Stomach (tissue), 8 donors: ENCODE measurements at regions not wholly inside any gene's neighbourhood (a gene's known extent, or its start where the extent isn't known, plus 50 kb on each side); places are given as distances from the start of the nearest gene placed in this dataset.
"Not testable (repeated sequence)": the region's sequence is repeated elsewhere in the genome, so short reads cannot be mapped to it uniquely, and the experiment has no call there.

Source experiments
- DNase-seq, 2 donors: peaks; one replicate each; pipeline versions ENCODE4 v3.0.0 to v3.0.0-alpha.2; 2013 to 2019
- H3K27ac ChIP-seq, 5 donors: fragments of 200-600 bp in 4 of 5; sonication (generic) in 4 of 5; one replicate each; pipeline ENCODE4 v1.5.1; 2013 to 2019; ENCODE audit warnings: mild to moderate bottlenecking in 1 of 5, moderate library complexity in 1 of 5
- H3K27me3 ChIP-seq, 3 donors: fragments of 200-600 bp; sonication (generic); one replicate each; pipeline ENCODE4 v1.5.1; 2017 to 2019; ENCODE audit warnings: mixed run types in 1 of 3
- H3K36me3 ChIP-seq, 4 donors: fragments of 200-600 bp; sonication (generic); 1 replicate in 3 of 4; 2 replicates in 1 of 4; pipeline ENCODE4 v1.5.1; 2016 to 2019
- H3K4me1 ChIP-seq, 4 donors: fragments of 200-600 bp; sonication (generic); one replicate each; pipeline ENCODE4 v1.5.1; 2016 to 2019
- H3K4me3 ChIP-seq, 4 donors: fragments of 200-600 bp; sonication (generic) in 3 of 4; one replicate each; pipeline ENCODE4 v1.5.1; 2016 to 2019; ENCODE audit warnings: mild to moderate bottlenecking in 1 of 4
- H3K9me3 ChIP-seq, 4 donors: fragments of 200-600 bp; sonication (generic); one replicate each; pipeline ENCODE4 v1.5.1; 2016 to 2019
- CTCF ChIP-seq, 7 experiments: fragments of 450-650 bp in 4 of 7; fragments of 200-600 bp in 3 of 7; sonication (generic) in 3 of 7; IDR thresholded peaks; one replicate each; pipeline ENCODE4 v1.5.1; 2016 to 2019; ENCODE audit warnings: antibody characterized with exemption in 7 of 7, control low read depth in 2 of 7, mild to moderate bottlenecking in 1 of 7
- EP300 ChIP-seq: sonication (generic); formaldehyde crosslinking; IDR thresholded peaks from one replicate; pipeline ENCODE4 v1.6.1; 2017; ENCODE audit warnings: antibody characterized with exemption
- POLR2A ChIP-seq, 4 donors: fragments of 450-650 bp; IDR thresholded peaks; one replicate each; pipeline ENCODE4 v1.6.1; 2016; ENCODE audit warnings: antibody characterized with exemption in 4 of 4, control low read depth in 2 of 4, mild to moderate bottlenecking in 1 of 4, moderate library complexity in 1 of 4
- POLR2AphosphoS5 ChIP-seq, 3 donors: sonication (generic); formaldehyde crosslinking; IDR thresholded peaks; one replicate each; pipeline ENCODE4 v1.6.1; 2016; ENCODE audit warnings: antibody characterized with exemption in 3 of 3
- WGBS, 5 donors: extraction: QIAGEN DNeasy Blood & Tissue Kit in 3 of 5; methylation state at CpG; one replicate each; pipeline versions ENCODE4 v1.1.5 to v1.1.7; 2013 to 2018; 5-methylcytosine and 5-hydroxymethylcytosine counted together
- intact Hi-C: fragments of 100-400 bp; cut with DNase I; formaldehyde crosslinking; loops from one replicate; pipeline ENCODE4 v1.15.1; 2023; ENCODE audit warnings: low total_unique reads
- donor health status: healthy with polysubstance abuse.
- donor health status: Bipolar disorder and iron deficiency.
- donor health status: healthy.

GRCh38 chrX:45621376-45622041 is 420.8 kb upstream of the DIPK2B start:
- Histone ChIP-seq H3K4me3 (no peak overlapping the region), H3K36me3 (no peaks in the 10 kb centered on the region), H3K4me1 (peaks cover 0 to 7% (median 0%) of the 10 kb centered on the region in 4 donors), H3K27ac (peak overlapping the region in 2 of 5 donors; percentile 27 to 52), H3K27me3 (peaks cover 0 to 5% (median 0%) of the 10 kb centered on the region in 3 donors), H3K9me3 (no peaks in the 10 kb centered on the region)
- no peak for DNase-seq
- no peak for TF ChIP-seq POLR2A (IDR thresholded peaks at IDR 0.05)
- TF ChIP-seq POLR2AphosphoS5 (IDR thresholded peaks at IDR 0.05) = no peak
- WGBS, 5 donors = 52 to 78% (median 69%) methylated on average over 7 of the region's 7 CpGs
- intact Hi-C loops = no loop called here

- Histone ChIP-seq H3K36me3 (no peaks in the 10 kb centered on the region), H3K27ac (no peak overlapping the region), H3K9me3 (peaks cover 0 to 3% (median 0%) of the 10 kb centered on the region in 4 donors), H3K4me1 (peaks cover 0 to 7% (median 0%) of the 10 kb centered on the region in 4 donors), H3K27me3 (peaks cover 0 to 5% (median 0%) of the 10 kb centered on the region in 3 donors), H3K4me3 (no peak overlapping the region)
- WGBS, 5 donors = 40 to 57% (median 47%) methylated on average over 2 of the region's 2 CpGs
- TF ChIP-seq POLR2AphosphoS5 (IDR thresholded peaks at IDR 0.05) = no peak
- no peak for TF ChIP-seq CTCF (IDR thresholded peaks at IDR 0.05)
- TF ChIP-seq POLR2A (IDR thresholded peaks at IDR 0.05) = no peak
- TF ChIP-seq EP300 = no peak
- no peak for DNase-seq
- intact Hi-C loops = no loop called here
These were observed 418.6 kb upstream of the DIPK2B start for GRCh38 chrX:45619290-45619689.

GRCh38 chrX:45615591-45615990 is 414.9 kb upstream of the DIPK2B start:
- 83 to 95% (median 91%) methylated on average over 8 of the region's 8 CpGs for WGBS, 5 donors
- H3K27ac ChIP-seq, H3K4me3 ChIP-seq, H3K36me3 ChIP-seq, intact Hi-C loops, DNase-seq, H3K27me3 ChIP-seq, H3K4me1 ChIP-seq: not testable (repeated sequence)
- H3K9me3 ChIP-seq = peaks cover 0 to 25% (median 11%) of the 10 kb centered on the region in 4 donors

GRCh38 chrX:45614853-45615252 is 414.2 kb upstream of the DIPK2B start:
- Histone ChIP-seq H3K36me3 (no peaks in the 10 kb centered on the region), H3K9me3 (peaks cover 0 to 30% (median 14%) of the 10 kb centered on the region in 4 donors), H3K4me1 (no peaks in the 10 kb centered on the region), H3K27ac (no peak overlapping the region), H3K27me3 (no peaks in the 10 kb centered on the region), H3K4me3 (no peak overlapping the region)
- TF ChIP-seq CTCF (IDR thresholded peaks at IDR 0.05) (no peak), POLR2AphosphoS5 (IDR thresholded peaks at IDR 0.05) (no peak), POLR2A (IDR thresholded peaks at IDR 0.05) (no peak), EP300 (no peak)
- intact Hi-C loops = no loop called here
- 64 to 84% (median 75%) methylated on average over 2 of the region's 2 CpGs for WGBS, 5 donors
- no peak for DNase-seq

- no peak overlapping the region for H3K27ac ChIP-seq
- 29 to 52% (median 43%) methylated on average over 2 of the region's 2 CpGs for WGBS, 5 donors
- DNase-seq = no peak
- no peaks in the 10 kb centered on the region for H3K36me3 ChIP-seq
- H3K4me1 ChIP-seq = no peaks in the 10 kb centered on the region
- intact Hi-C loops = no loop called here
- peaks cover 0 to 16% (median 7%) of the 10 kb centered on the region in 4 donors for H3K9me3 ChIP-seq
- TF ChIP-seq CTCF (IDR thresholded peaks at IDR 0.05) (no peak), EP300 (no peak), POLR2A (IDR thresholded peaks at IDR 0.05) (no peak)
- H3K27me3 ChIP-seq = peaks cover 0 to 4% (median 0%) of the 10 kb centered on the region in 3 donors
- H3K4me3 ChIP-seq = no peak overlapping the region
These were observed 401.5 kb upstream of the DIPK2B start for GRCh38 chrX:45602151-45602550.
